HEK293 (cell line): ENCODE measurements at regions not wholly inside any gene's neighbourhood (a gene's known extent, or its start where the extent isn't known, plus 50 kb on each side); places are given as distances from the start of the nearest gene placed in this dataset.

Experiments
- CTCF ChIP-seq: fragments of 450-650 bp; formaldehyde crosslinking; IDR thresholded peaks from 2 replicates; pipeline ENCODE4 v1.5.1; 2016; ENCODE audit warnings: missing biosample characterization, missing genetic modification characterization
- TCF7L2 ChIP-seq: IDR thresholded peaks from 2 replicates; pipeline ENCODE4 v1.6.1; 2011; ENCODE audit warnings: low read depth, mild to moderate bottlenecking, inconsistent platforms, low read length, moderate library complexity, borderline replicate concordance
- ZBTB7A ChIP-seq: fragments of 450-650 bp; formaldehyde crosslinking; IDR thresholded peaks from 2 replicates; pipeline ENCODE4 v1.5.1; 2016; ENCODE audit warnings: low read depth, missing biosample characterization, missing genetic modification characterization
- ZNF223 ChIP-seq: fragments of 450-650 bp; formaldehyde crosslinking; IDR thresholded peaks from 2 replicates; pipeline ENCODE4 v1.5.1; 2016; ENCODE audit warnings: missing biosample characterization, missing genetic modification characterization
- ZNF274 ChIP-seq, 2 experiments: fragments of 200-500 bp in 1 of 2; fragments of 450-650 bp in 1 of 2; sonication (Bioruptor generic) in 1 of 2; formaldehyde crosslinking in 1 of 2; IDR thresholded peaks; 2 replicates each; pipeline versions ENCODE4 v1.5.1 to v1.6.1; 2014 to 2016; ENCODE audit warnings: borderline replicate concordance in 1 of 2, inconsistent platforms in 1 of 2, low read length in 1 of 2, missing biosample characterization in 1 of 2, missing genetic modification characterization in 1 of 2
- ZNF580 ChIP-seq: fragments of 450-650 bp; formaldehyde crosslinking; IDR thresholded peaks from 2 replicates; pipeline ENCODE4 v1.5.1; 2016; ENCODE audit warnings: missing biosample characterization, missing genetic modification characterization
- TF ChIP-seq, protein P1 (sequence below): fragments of 450-650 bp; formaldehyde crosslinking; IDR thresholded peaks from 2 replicates; pipeline ENCODE4 v1.5.1; 2016; ENCODE audit warnings: missing biosample characterization, missing genetic modification characterization, borderline replicate concordance

DNA sequence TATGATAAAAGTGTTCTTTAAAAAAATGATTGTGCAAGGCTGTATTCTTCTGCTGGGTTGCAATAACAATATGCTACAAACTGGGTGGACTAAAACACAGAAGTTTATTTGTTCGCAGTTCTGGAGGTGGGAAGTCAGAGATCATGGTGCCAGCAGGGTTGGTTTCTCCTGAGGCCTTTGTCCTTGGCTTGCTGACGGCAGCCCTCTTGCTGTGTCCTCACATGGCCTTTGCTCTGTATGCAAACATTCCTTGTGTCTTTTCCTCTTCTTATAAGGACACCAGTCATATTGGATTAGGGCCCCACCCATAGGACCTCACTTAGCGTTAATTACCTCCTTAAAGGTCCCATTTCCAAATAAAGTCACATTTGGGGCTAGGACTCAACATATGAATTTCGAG lies 220.4 kb downstream of the SAMD5 start:
- TF ChIP-seq ZNF223, result no peak
- TF ChIP-seq, protein P1, sequence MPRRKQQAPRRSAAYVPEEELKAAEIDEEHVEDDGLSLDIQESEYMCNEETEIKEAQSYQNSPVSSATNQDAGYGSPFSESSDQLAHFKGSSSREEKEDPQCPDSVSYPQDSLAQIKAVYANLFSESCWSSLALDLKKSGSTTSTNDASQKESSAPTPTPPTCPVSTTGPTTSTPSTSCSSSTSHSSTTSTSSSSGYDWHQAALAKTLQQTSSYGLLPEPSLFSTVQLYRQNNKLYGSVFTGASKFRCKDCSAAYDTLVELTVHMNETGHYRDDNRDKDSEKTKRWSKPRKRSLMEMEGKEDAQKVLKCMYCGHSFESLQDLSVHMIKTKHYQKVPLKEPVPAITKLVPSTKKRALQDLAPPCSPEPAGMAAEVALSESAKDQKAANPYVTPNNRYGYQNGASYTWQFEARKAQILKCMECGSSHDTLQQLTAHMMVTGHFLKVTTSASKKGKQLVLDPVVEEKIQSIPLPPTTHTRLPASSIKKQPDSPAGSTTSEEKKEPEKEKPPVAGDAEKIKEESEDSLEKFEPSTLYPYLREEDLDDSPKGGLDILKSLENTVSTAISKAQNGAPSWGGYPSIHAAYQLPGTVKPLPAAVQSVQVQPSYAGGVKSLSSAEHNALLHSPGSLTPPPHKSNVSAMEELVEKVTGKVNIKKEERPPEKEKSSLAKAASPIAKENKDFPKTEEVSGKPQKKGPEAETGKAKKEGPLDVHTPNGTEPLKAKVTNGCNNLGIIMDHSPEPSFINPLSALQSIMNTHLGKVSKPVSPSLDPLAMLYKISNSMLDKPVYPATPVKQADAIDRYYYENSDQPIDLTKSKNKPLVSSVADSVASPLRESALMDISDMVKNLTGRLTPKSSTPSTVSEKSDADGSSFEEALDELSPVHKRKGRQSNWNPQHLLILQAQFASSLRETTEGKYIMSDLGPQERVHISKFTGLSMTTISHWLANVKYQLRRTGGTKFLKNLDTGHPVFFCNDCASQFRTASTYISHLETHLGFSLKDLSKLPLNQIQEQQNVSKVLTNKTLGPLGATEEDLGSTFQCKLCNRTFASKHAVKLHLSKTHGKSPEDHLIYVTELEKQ (tag by site-specific recombination), result no peak
- TF ChIP-seq ZNF580 (tag by site-specific recombination), result no peak
- no peak for TF ChIP-seq ZNF274 (IDR thresholded peaks at IDR 0.05; ENCODE audit: low read length)
- TF ChIP-seq ZNF274 (tag by site-specific recombination; IDR thresholded peaks at IDR 0.05; ENCODE audit: borderline replicate concordance), result no peak
- TF ChIP-seq CTCF, result no peak
- TF ChIP-seq ZBTB7A, result no peak
- TF ChIP-seq TCF7L2, result no peak
